ENCODE measurements at regions not wholly inside any gene's neighbourhood (a gene's known extent, or its start where the extent isn't known, plus 50 kb on each side); places are given as distances from the start of the nearest gene placed in this dataset.
"Not testable (repeated sequence)": the region's sequence is repeated elsewhere in the genome, so short reads cannot be mapped to it uniquely, and the experiment has no call there.

GRCh38 chr18:64674694-64675093 lies 525.8 kb upstream of the LINC00305 start:
- Histone ChIP-seq H3K4me3 (replicated peaks; ENCODE audit: insufficient read depth, low read length) (no peak overlapping the region), H3K27me3 (ENCODE audit: insufficient read depth, poor library complexity, severe bottlenecking) (no peaks in the 10 kb centered on the region), H3K27ac (replicated peaks) (no peak overlapping the region)
- no peak for TF ChIP-seq POLR2AphosphoS5 (IDR thresholded peaks at IDR 0.05; ENCODE audit: low read depth)
- TF ChIP-seq REST (IDR thresholded peaks at IDR 0.05; ENCODE audit: insufficient replicate concordance, low read depth), result no peak
- no peak for TF ChIP-seq CTCF (IDR thresholded peaks at IDR 0.05; ENCODE audit: insufficient read depth, low read length)
- TF ChIP-seq SPI1 (IDR thresholded peaks at IDR 0.05; ENCODE audit: borderline replicate concordance, low read depth), result no peak
- TF ChIP-seq GABPA (IDR thresholded peaks at IDR 0.05; ENCODE audit: low read depth), result no peak
- no peak for DNase-seq (ENCODE audit: low read depth in 1 of 2, low spot score in 1 of 2)

GRCh38 chr18:64671293-64671692 lies 522.4 kb upstream of the LINC00305 start:
- DNase-seq (ENCODE audit: low read depth in 1 of 2, low spot score in 1 of 2); H3K27me3 ChIP-seq (ENCODE audit: insufficient read depth, poor library complexity, severe bottlenecking); H3K27ac ChIP-seq (replicated peaks); H3K4me3 ChIP-seq (replicated peaks; ENCODE audit: insufficient read depth, low read length): not testable (repeated sequence)

GRCh38 chr18:64668461-64668962 lies 519.6 kb upstream of the LINC00305 start:
- no peaks in the 10 kb centered on the region for H3K27me3 ChIP-seq (ENCODE audit: insufficient read depth, poor library complexity, severe bottlenecking)
- H3K27ac ChIP-seq (replicated peaks), result no peak overlapping the region
- TF ChIP-seq POLR2AphosphoS5 (IDR thresholded peaks at IDR 0.05; ENCODE audit: low read depth), result no peak
- TF ChIP-seq REST (IDR thresholded peaks at IDR 0.05; ENCODE audit: insufficient replicate concordance, low read depth), result no peak
- no peak for TF ChIP-seq SPI1 (IDR thresholded peaks at IDR 0.05; ENCODE audit: borderline replicate concordance, low read depth)
- no peak for TF ChIP-seq GABPA (IDR thresholded peaks at IDR 0.05; ENCODE audit: low read depth)
- TF ChIP-seq CTCF (IDR thresholded peaks at IDR 0.05; ENCODE audit: insufficient read depth, low read length), result no peak
- no peak for DNase-seq (ENCODE audit: low read depth in 1 of 2, low spot score in 1 of 2)
- H3K4me3 ChIP-seq (replicated peaks; ENCODE audit: insufficient read depth, low read length), result no peak overlapping the region

- Histone ChIP-seq H3K27me3 (ENCODE audit: insufficient read depth, poor library complexity, severe bottlenecking) (no peaks in the 10 kb centered on the region), H3K4me3 (replicated peaks; ENCODE audit: insufficient read depth, low read length) (no peak overlapping the region), H3K27ac (replicated peaks) (no peak overlapping the region)
- TF ChIP-seq REST (IDR thresholded peaks at IDR 0.05; ENCODE audit: insufficient replicate concordance, low read depth) (no peak), CTCF (IDR thresholded peaks at IDR 0.05; ENCODE audit: insufficient read depth, low read length) (no peak), SPI1 (IDR thresholded peaks at IDR 0.05; ENCODE audit: borderline replicate concordance, low read depth) (no peak), POLR2AphosphoS5 (IDR thresholded peaks at IDR 0.05; ENCODE audit: low read depth) (no peak), GABPA (IDR thresholded peaks at IDR 0.05; ENCODE audit: low read depth) (no peak)
- no peak for DNase-seq (ENCODE audit: low read depth in 1 of 2, low spot score in 1 of 2)
Measured at GRCh38 chr18:64663086-64663485, 514.2 kb upstream of the LINC00305 start.
